ENCODE measurements at regions not wholly inside any gene's neighbourhood (a gene's known extent, or its start where the extent isn't known, plus 50 kb on each side); places are given as distances from the start of the nearest gene placed in this dataset.

- TF ChIP-seq CTCF (IDR thresholded peaks at IDR 0.05; ENCODE audit: poor library complexity) (no peak), EZH2phosphoT487 (IDR thresholded peaks at IDR 0.05; ENCODE audit: low read depth, severe bottlenecking, unreplicated experiment) (no peak), EZH2 (IDR thresholded peaks at IDR 0.05; ENCODE audit: borderline replicate concordance) (no peak)
Observed at GRCh38 chr6:163635731-163636364, 221.3 kb downstream of the QKI start.
